ENCODE measurements at regions not wholly inside any gene's neighbourhood (a gene's known extent, or its start where the extent isn't known, plus 50 kb on each side); places are given as distances from the start of the nearest gene placed in this dataset.

DNA sequence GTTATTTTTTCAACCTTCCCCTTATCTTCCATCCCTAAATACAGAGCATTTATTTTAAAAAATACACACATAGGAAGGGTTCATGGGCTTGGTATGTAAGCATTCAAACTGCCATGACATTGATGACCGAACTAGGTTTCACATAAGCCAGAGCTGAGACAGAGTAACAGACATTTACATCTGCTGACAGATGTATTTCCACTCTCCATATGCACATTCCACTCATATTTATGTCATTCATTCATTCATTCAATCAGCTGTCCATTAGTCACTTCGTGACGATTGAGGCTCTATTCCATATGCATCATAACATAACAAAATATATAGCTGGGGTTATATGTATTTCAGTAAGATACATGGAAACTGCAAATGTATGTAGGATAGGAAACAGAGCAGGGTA is 145.5 kb upstream of the OTX2 start:
- TF ChIP-seq CTCF (IDR thresholded peaks at IDR 0.05; ENCODE audit: borderline replicate concordance, insufficient read depth, low read depth, low read length): no peak
- H3K4me3 ChIP-seq (ENCODE audit: low read depth, low read length): no peak overlapping the region

DNA sequence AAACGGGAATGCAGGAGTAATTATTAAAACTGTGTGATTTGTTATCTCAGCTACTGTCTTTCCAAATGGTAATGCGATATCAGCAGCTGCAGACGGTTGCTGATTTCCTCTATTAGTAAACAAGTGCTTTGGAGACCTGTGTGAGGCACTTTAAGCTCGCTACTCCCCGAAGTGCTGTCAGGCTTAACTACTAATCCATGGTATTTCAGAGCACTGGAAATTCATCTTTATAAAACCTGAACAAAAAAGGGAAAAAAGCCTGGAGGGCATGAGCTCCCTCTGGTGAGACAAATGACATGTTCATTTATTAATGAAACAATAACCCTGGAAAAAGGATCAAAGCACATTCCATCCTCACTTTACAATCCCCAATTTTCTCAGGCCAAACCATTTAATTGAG is 143.6 kb upstream of the OTX2 start:
- no peak overlapping the region for H3K4me3 ChIP-seq (ENCODE audit: low read depth, low read length)
- no peak for TF ChIP-seq CTCF (IDR thresholded peaks at IDR 0.05; ENCODE audit: borderline replicate concordance, insufficient read depth, low read depth, low read length)

- TF ChIP-seq CTCF (IDR thresholded peaks at IDR 0.05; ENCODE audit: borderline replicate concordance, insufficient read depth, low read depth, low read length): no peak
- H3K4me3 ChIP-seq (ENCODE audit: low read depth, low read length): no peak overlapping the region
Measured at GRCh38 chr14:56952766-56953473, 142.6 kb upstream of the OTX2 start.

- no peak overlapping the region for H3K4me3 ChIP-seq (ENCODE audit: low read depth, low read length)
- TF ChIP-seq CTCF (IDR thresholded peaks at IDR 0.05; ENCODE audit: borderline replicate concordance, insufficient read depth, low read depth, low read length): no peak
Measured at GRCh38 chr14:56949828-56950227, 139.5 kb upstream of the OTX2 start.

DNA sequence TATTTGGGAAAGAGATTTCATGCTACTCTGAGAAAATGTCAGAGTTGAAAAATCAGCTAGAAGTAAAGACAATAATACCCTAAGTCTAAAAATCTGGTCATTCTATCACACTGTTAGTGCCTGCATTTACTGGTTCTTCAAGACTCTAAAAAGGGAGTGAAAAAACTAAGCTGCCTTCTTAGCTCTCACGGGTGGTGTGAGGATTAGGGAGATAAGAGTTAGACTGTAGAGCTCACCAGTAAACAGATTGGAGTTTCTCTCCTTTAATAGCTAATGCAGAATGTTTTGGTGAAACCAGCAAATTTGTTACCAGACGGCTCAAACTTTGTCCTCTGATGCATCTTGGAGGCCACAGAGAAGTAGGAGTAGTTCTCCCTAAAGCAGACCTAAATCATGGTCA is 135.0 kb upstream of the OTX2 start:
- no peak overlapping the region for H3K4me3 ChIP-seq (ENCODE audit: low read depth, low read length)
- TF ChIP-seq CTCF (IDR thresholded peaks at IDR 0.05; ENCODE audit: borderline replicate concordance, insufficient read depth, low read depth, low read length): no peak

DNA sequence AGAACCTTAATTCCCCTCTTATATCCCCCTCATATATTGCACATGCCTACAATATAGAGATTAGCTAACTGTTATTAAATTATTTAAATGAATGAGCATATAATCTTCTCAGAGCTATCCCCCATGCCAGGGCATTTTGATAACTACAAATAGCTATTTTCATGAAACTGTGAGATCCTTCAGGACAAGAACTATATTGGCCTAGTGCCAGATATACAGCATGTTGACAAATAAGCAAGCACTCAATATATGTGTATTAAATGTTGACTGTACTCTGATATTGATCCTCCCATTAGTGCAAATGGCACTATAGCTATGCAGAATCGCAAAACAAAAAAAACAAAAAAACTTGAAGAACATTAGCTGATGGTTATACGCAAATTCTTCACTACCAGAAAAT is 134.1 kb upstream of the OTX2 start:
- H3K4me3 ChIP-seq (ENCODE audit: low read depth, low read length): no peak overlapping the region
- TF ChIP-seq CTCF (IDR thresholded peaks at IDR 0.05; ENCODE audit: borderline replicate concordance, insufficient read depth, low read depth, low read length): no peak

DNA sequence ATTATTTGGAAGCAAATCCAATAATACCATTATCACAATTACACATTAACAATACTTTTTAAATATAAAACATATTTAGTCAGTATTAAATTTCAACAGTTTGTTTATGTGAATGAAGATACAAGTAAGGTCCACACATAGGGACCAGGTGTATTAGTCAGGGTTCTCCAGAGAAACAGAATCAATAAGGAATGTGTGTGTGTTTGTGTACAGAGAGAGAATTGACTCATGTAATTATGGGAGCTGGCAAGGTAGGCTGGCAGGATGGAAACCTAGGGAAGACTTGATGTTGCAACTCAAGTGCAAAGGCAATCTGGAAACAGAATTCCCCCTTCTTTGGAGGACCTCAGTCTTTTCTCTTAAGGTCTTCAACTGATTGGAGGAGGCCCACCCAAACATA is 123.2 kb upstream of the OTX2 start:
- H3K4me3 ChIP-seq (ENCODE audit: low read depth, low read length): no peak overlapping the region
- no peak for TF ChIP-seq CTCF (IDR thresholded peaks at IDR 0.05; ENCODE audit: borderline replicate concordance, insufficient read depth, low read depth, low read length)

Measured in GM12875 (cell line).